Neural cell (in vitro differentiated cells): ENCODE measurements at regions not wholly inside any gene's neighbourhood (a gene's known extent, or its start where the extent isn't known, plus 50 kb on each side); places are given as distances from the start of the nearest gene placed in this dataset.

Experiments
- H2AFZ ChIP-seq: fragments of 200-600, 300-800 bp; sonication (generic), shearing (Covaris generic); 2 replicates; pipeline ENCODE4 v1.6.0; 2014; ENCODE audit warnings: low read depth, mild to moderate bottlenecking, antibody characterized with exemption, low read length, moderate library complexity
- H3F3A ChIP-seq: fragments of 200-600 bp; shearing (Covaris generic); 2 replicates; pipeline ENCODE4 v1.6.1; 2016; ENCODE audit warnings: mild to moderate bottlenecking, moderate library complexity, mixed read lengths, antibody characterized with exemption, low read length; ENCODE audit not compliant: insufficient read depth, poor library complexity, severe bottlenecking
- H3K27ac ChIP-seq: fragments of 200-600, 300-800 bp; sonication (generic), shearing (Covaris generic); 2 replicates; pipeline ENCODE4 v1.5.1; 2014; ENCODE audit warnings: mild to moderate bottlenecking, low read length, moderate library complexity
- H3K27me3 ChIP-seq: fragments of 300-800, 200-600 bp; sonication (generic), shearing (Covaris generic); 2 replicates; pipeline ENCODE4 v1.6.0; 2014; ENCODE audit warnings: mild to moderate bottlenecking, low read depth, low read length, moderate library complexity; ENCODE audit not compliant: insufficient read depth
- H3K36me3 ChIP-seq: fragments of 300-800, 200-600 bp; sonication (generic), shearing (Covaris generic); 2 replicates; pipeline ENCODE4 v1.5.1; 2014; ENCODE audit warnings: mild to moderate bottlenecking, antibody characterized with exemption, low read length, moderate library complexity; ENCODE audit not compliant: insufficient read depth
- H3K4me2 ChIP-seq: fragments of 300-800, 200-600 bp; sonication (generic), shearing (Covaris generic); 2 replicates; pipeline ENCODE4 v1.6.0; 2014; ENCODE audit warnings: mild to moderate bottlenecking, low read length
- H3K4me3 ChIP-seq: fragments of 300-800, 200-600 bp; sonication (generic), shearing (Covaris generic); 2 replicates; pipeline ENCODE4 v1.5.1; 2014; ENCODE audit warnings: mild to moderate bottlenecking, low read length, moderate library complexity
- H3K79me2 ChIP-seq: fragments of 200-600 bp; shearing (Covaris generic); replicated peaks from 2 replicates; pipeline ENCODE4 v1.6.0; 2014; ENCODE audit warnings: mild to moderate bottlenecking, low read length, moderate library complexity; ENCODE audit not compliant: insufficient read depth
- H3K9ac ChIP-seq: fragments of 300-800, 200-600 bp; sonication (generic), shearing (Covaris generic); 2 replicates; pipeline ENCODE4 v1.6.1; 2016; ENCODE audit warnings: mild to moderate bottlenecking, low read length, mixed read lengths
- H3K9me2 ChIP-seq: fragments of 200-600 bp; shearing (Covaris generic); 2 replicates; pipeline ENCODE4 v1.6.1; 2016; ENCODE audit warnings: mild to moderate bottlenecking, low read length, mixed read lengths; ENCODE audit not compliant: insufficient read depth
- H3K9me3 ChIP-seq: fragments of 200-600, 300-800 bp; sonication (generic), shearing (Covaris generic); 2 replicates; pipeline ENCODE4 v1.6.1; 2016; ENCODE audit warnings: mild to moderate bottlenecking, mixed run types, low read length, moderate library complexity, mixed read lengths
- H4K20me1 ChIP-seq: fragments of 200-600 bp; shearing (Covaris generic); 2 replicates; pipeline ENCODE4 v1.6.1; 2016; ENCODE audit warnings: mild to moderate bottlenecking, mixed run types; ENCODE audit not compliant: insufficient read depth
- EP300 ChIP-seq: fragments of 450-650 bp; conservative IDR thresholded peaks from 2 replicates; pipeline ENCODE4 v1.6.1; 2014; ENCODE audit warnings: antibody characterized with exemption, mild to moderate bottlenecking, moderate library complexity; ENCODE audit not compliant: poor library complexity, severe bottlenecking
- EZH2 ChIP-seq: fragments of 200-600, 300-800 bp; shearing (Covaris generic), sonication (generic); IDR thresholded peaks from 2 replicates; pipeline ENCODE4 v1.6.1; 2014; ENCODE audit warnings: antibody characterized with exemption, low read length, borderline replicate concordance, mild to moderate bottlenecking; ENCODE audit not compliant: insufficient read depth, poor library complexity, severe bottlenecking
- MXI1 ChIP-seq: fragments of 450-650 bp; conservative IDR thresholded peaks from 2 replicates; pipeline ENCODE4 v1.6.1; 2014; ENCODE audit warnings: antibody characterized with exemption, mild to moderate bottlenecking; ENCODE audit not compliant: poor library complexity, severe bottlenecking
- POLR2AphosphoS5 ChIP-seq: IDR thresholded peaks from 2 replicates; pipeline ENCODE4 v1.6.1; 2012
- RAD21 ChIP-seq: fragments of 450-650 bp; conservative IDR thresholded peaks from 2 replicates; pipeline ENCODE4 v1.6.1; 2014; ENCODE audit warnings: antibody characterized with exemption, mild to moderate bottlenecking, moderate library complexity
- REST ChIP-seq: IDR thresholded peaks from 2 replicates; pipeline ENCODE4 v1.6.1; 2012; ENCODE audit warnings: borderline replicate concordance
- SMC3 ChIP-seq: fragments of 450-650 bp; conservative IDR thresholded peaks from 2 replicates; pipeline ENCODE4 v1.6.1; 2014; ENCODE audit warnings: antibody characterized with exemption, mild to moderate bottlenecking, moderate library complexity; ENCODE audit not compliant: poor library complexity
- TAF1 ChIP-seq: IDR thresholded peaks from 2 replicates; pipeline ENCODE4 v1.6.1; 2012; ENCODE audit warnings: low read depth
- TF ChIP-seq, protein P1 (sequence below): fragments of 450-650 bp; IDR thresholded peaks from 2 replicates; pipeline ENCODE4 v1.5.1; 2014; ENCODE audit warnings: antibody characterized with exemption, mild to moderate bottlenecking, moderate library complexity; ENCODE audit not compliant: poor library complexity, severe bottlenecking

DNA sequence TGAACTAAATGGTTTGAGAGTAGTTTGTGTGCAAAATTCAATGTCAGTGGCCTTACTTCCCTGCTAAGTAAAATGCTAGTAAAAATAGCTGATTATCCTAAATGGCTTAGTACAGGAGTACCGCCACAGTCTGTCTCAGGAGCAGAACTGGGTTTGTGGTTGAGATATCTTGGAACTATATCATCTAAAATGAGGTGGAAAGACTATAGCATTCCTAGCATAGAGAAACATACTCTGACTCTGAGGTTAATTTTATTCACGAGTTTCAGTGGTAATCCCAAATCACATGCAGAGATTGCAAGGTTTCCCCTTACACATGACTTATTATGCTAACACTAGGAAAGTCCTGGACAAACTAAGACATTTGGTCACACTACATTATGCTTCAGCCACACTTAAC lies 70.4 kb downstream of the OR13H1 start:
- Histone ChIP-seq H3K9me3 (no peaks in the 10 kb centered on the region), H3K9ac (no peak overlapping the region), H2AFZ (no peak overlapping the region), H3K4me3 (no peak overlapping the region), H3K4me2 (no peak overlapping the region), H4K20me1 (no peaks in the 10 kb centered on the region), H3K27ac (no peak overlapping the region), H3F3A (no peaks in the 10 kb centered on the region), H3K36me3 (no peaks in the 10 kb centered on the region), H3K79me2 (no peaks in the 10 kb centered on the region), H3K27me3 (no peaks in the 10 kb centered on the region), H3K9me2 (no peaks in the 10 kb centered on the region)
- TF ChIP-seq TAF1 (no peak), EP300 (no peak), EZH2 (no peak), MXI1 (no peak), RAD21 (no peak), REST (no peak), SMC3 (no peak), POLR2AphosphoS5 (no peak)
- TF ChIP-seq, protein P1, sequence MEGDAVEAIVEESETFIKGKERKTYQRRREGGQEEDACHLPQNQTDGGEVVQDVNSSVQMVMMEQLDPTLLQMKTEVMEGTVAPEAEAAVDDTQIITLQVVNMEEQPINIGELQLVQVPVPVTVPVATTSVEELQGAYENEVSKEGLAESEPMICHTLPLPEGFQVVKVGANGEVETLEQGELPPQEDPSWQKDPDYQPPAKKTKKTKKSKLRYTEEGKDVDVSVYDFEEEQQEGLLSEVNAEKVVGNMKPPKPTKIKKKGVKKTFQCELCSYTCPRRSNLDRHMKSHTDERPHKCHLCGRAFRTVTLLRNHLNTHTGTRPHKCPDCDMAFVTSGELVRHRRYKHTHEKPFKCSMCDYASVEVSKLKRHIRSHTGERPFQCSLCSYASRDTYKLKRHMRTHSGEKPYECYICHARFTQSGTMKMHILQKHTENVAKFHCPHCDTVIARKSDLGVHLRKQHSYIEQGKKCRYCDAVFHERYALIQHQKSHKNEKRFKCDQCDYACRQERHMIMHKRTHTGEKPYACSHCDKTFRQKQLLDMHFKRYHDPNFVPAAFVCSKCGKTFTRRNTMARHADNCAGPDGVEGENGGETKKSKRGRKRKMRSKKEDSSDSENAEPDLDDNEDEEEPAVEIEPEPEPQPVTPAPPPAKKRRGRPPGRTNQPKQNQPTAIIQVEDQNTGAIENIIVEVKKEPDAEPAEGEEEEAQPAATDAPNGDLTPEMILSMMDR = no peak

- TF ChIP-seq SMC3 (no peak), RAD21 (no peak), MXI1 (no peak), POLR2AphosphoS5 (no peak), EP300 (no peak), REST (no peak), EZH2 (no peak), TAF1 (no peak)
- TF ChIP-seq, protein P1 = no peak
- Histone ChIP-seq H3K9ac (no peak overlapping the region), H3K4me2 (no peak overlapping the region), H3K27ac (no peak overlapping the region), H4K20me1 (no peaks in the 10 kb centered on the region), H3K9me3 (no peaks in the 10 kb centered on the region), H3K9me2 (no peaks in the 10 kb centered on the region), H2AFZ (no peak overlapping the region), H3K27me3 (no peaks in the 10 kb centered on the region), H3F3A (no peaks in the 10 kb centered on the region), H3K79me2 (no peaks in the 10 kb centered on the region), H3K4me3 (no peak overlapping the region), H3K36me3 (no peaks in the 10 kb centered on the region)
These were observed 73.3 kb downstream of the OR13H1 start for GRCh38 chrX:131617182-131617581.
